ENCODE measurements at regions not wholly inside any gene's neighbourhood (a gene's known extent, or its start where the extent isn't known, plus 50 kb on each side); places are given as distances from the start of the nearest gene placed in this dataset.
"Not testable (repeated sequence)": the region's sequence is repeated elsewhere in the genome, so short reads cannot be mapped to it uniquely, and the experiment has no call there.

GRCh38 chr7:32670110-32671025 lies 175.1 kb downstream of the AVL9 start:
- H3K4me1 ChIP-seq (ENCODE audit: insufficient read depth, low read length, poor library complexity, severe bottlenecking): no peaks in the 10 kb centered on the region
- H4K20me1 ChIP-seq (ENCODE audit: insufficient read depth, low read length): no peaks in the 10 kb centered on the region
- no TSS peak for BruUV-seq (replicated peaks)
- no peaks in the 10 kb centered on the region for H3K9me3 ChIP-seq (ENCODE audit: low read length)
- H3K4me2 ChIP-seq (ENCODE audit: low read length): no peak overlapping the region
- no peak overlapping the region for H3K27ac ChIP-seq (ENCODE audit: low read depth, low read length, poor library complexity, severe bottlenecking)
- no peak overlapping the region for H3K4me3 ChIP-seq (ENCODE audit: low read depth, low read length, poor library complexity, severe bottlenecking)
- intact Hi-C loops (cut with micrococcal nuclease; ENCODE audit: unreplicated experiment): no loop called here
- H2AFZ ChIP-seq (ENCODE audit: low read length): no peak overlapping the region
- no peak for TF ChIP-seq EZH2phosphoT487 (IDR thresholded peaks at IDR 0.05; ENCODE audit: borderline replicate concordance, low read depth, low read length)
- no peak for TF ChIP-seq CTCF (conservative IDR thresholded peaks at IDR 0.05; ENCODE audit: low read length)
- CTCF ChIA-PET (ENCODE audit: unreplicated experiment): no interaction called here
- no peaks in the 10 kb centered on the region for H3K9me2 ChIP-seq (ENCODE audit: insufficient read depth, low read length)
- H3K36me3 ChIP-seq (ENCODE audit: insufficient read depth, low read length): no peaks in the 10 kb centered on the region
- no peak for DNase-seq (ENCODE audit: low spot score)
- POLR2A ChIA-PET: no interaction called here
- H3K79me2 ChIP-seq (ENCODE audit: insufficient read depth, low read depth, low read length): no peaks in the 10 kb centered on the region

- H3K27ac ChIP-seq (ENCODE audit: low read depth, low read length, poor library complexity, severe bottlenecking); H3K4me1 ChIP-seq (ENCODE audit: insufficient read depth, low read length, poor library complexity, severe bottlenecking); H2AFZ ChIP-seq (ENCODE audit: low read length); DNase-seq (ENCODE audit: low spot score); H3K79me2 ChIP-seq (ENCODE audit: insufficient read depth, low read depth, low read length); H3K9me3 ChIP-seq (ENCODE audit: low read length); H3K9me2 ChIP-seq (ENCODE audit: insufficient read depth, low read length); H4K20me1 ChIP-seq (ENCODE audit: insufficient read depth, low read length); intact Hi-C loops (cut with micrococcal nuclease; ENCODE audit: unreplicated experiment); H3K36me3 ChIP-seq (ENCODE audit: insufficient read depth, low read length); BruUV-seq (replicated peaks); H3K4me2 ChIP-seq (ENCODE audit: low read length); H3K4me3 ChIP-seq (ENCODE audit: low read depth, low read length, poor library complexity, severe bottlenecking); CTCF ChIA-PET (ENCODE audit: unreplicated experiment): not testable (repeated sequence)
- POLR2A ChIA-PET: interaction anchor here (0.5 to 0.6 kb wide), 2 partner anchors 482 to 809 kb away, joined by 3 to 5 read pairs; no protein-coding TSS in a partner anchor
These were observed 174.0 kb downstream of the AVL9 start for GRCh38 chr7:32669173-32669870.

GRCh38 chr7:32668387-32669097 lies 173.3 kb downstream of the AVL9 start:
- intact Hi-C loops (cut with micrococcal nuclease; ENCODE audit: unreplicated experiment): not testable (repeated sequence)

GRCh38 chr7:32667586-32667985 lies 172.3 kb downstream of the AVL9 start:
- intact Hi-C loops (cut with micrococcal nuclease; ENCODE audit: unreplicated experiment); H4K20me1 ChIP-seq (ENCODE audit: insufficient read depth, low read length); H3K4me1 ChIP-seq (ENCODE audit: insufficient read depth, low read length, poor library complexity, severe bottlenecking); H2AFZ ChIP-seq (ENCODE audit: low read length); H3K4me2 ChIP-seq (ENCODE audit: low read length); H3K9me3 ChIP-seq (ENCODE audit: low read length); H3K9me2 ChIP-seq (ENCODE audit: insufficient read depth, low read length); H3K36me3 ChIP-seq (ENCODE audit: insufficient read depth, low read length); CTCF ChIA-PET (ENCODE audit: unreplicated experiment); H3K27ac ChIP-seq (ENCODE audit: low read depth, low read length, poor library complexity, severe bottlenecking); H3K4me3 ChIP-seq (ENCODE audit: low read depth, low read length, poor library complexity, severe bottlenecking); BruUV-seq (replicated peaks); DNase-seq (ENCODE audit: low spot score); H3K79me2 ChIP-seq (ENCODE audit: insufficient read depth, low read depth, low read length): not testable (repeated sequence)
- POLR2A ChIA-PET: interaction anchor here (0.7 kb wide), 1 partner anchor 879 kb away, joined by 3 read pairs; no protein-coding TSS in a partner anchor

More at GRCh38 chr7:32668387-32669097, 173.3 kb downstream of the AVL9 start:
- H3K4me2 ChIP-seq (ENCODE audit: low read length); H3K4me1 ChIP-seq (ENCODE audit: insufficient read depth, low read length, poor library complexity, severe bottlenecking); DNase-seq (ENCODE audit: low spot score); H3K27ac ChIP-seq (ENCODE audit: low read depth, low read length, poor library complexity, severe bottlenecking); CTCF ChIA-PET (ENCODE audit: unreplicated experiment); H3K4me3 ChIP-seq (ENCODE audit: low read depth, low read length, poor library complexity, severe bottlenecking); H2AFZ ChIP-seq (ENCODE audit: low read length); H4K20me1 ChIP-seq (ENCODE audit: insufficient read depth, low read length); H3K36me3 ChIP-seq (ENCODE audit: insufficient read depth, low read length); H3K79me2 ChIP-seq (ENCODE audit: insufficient read depth, low read depth, low read length); BruUV-seq (replicated peaks); H3K9me2 ChIP-seq (ENCODE audit: insufficient read depth, low read length); H3K9me3 ChIP-seq (ENCODE audit: low read length): not testable (repeated sequence)
- POLR2A ChIA-PET: interaction anchor here (0.6 kb wide), 1 partner anchor 481 kb away, joined by 5 read pairs; no protein-coding TSS in a partner anchor

GRCh38 chr7:32663805-32664211 lies 168.5 kb downstream of the AVL9 start:
- H2AFZ ChIP-seq (ENCODE audit: low read length); H3K4me2 ChIP-seq (ENCODE audit: low read length); CTCF ChIA-PET (ENCODE audit: unreplicated experiment); H3K79me2 ChIP-seq (ENCODE audit: insufficient read depth, low read depth, low read length); H3K4me1 ChIP-seq (ENCODE audit: insufficient read depth, low read length, poor library complexity, severe bottlenecking); intact Hi-C loops (cut with micrococcal nuclease; ENCODE audit: unreplicated experiment); H3K4me3 ChIP-seq (ENCODE audit: low read depth, low read length, poor library complexity, severe bottlenecking); H3K9me2 ChIP-seq (ENCODE audit: insufficient read depth, low read length); H3K27ac ChIP-seq (ENCODE audit: low read depth, low read length, poor library complexity, severe bottlenecking); H3K36me3 ChIP-seq (ENCODE audit: insufficient read depth, low read length); POLR2A ChIA-PET; BruUV-seq (replicated peaks); DNase-seq (ENCODE audit: low spot score); H3K9me3 ChIP-seq (ENCODE audit: low read length); H4K20me1 ChIP-seq (ENCODE audit: insufficient read depth, low read length): not testable (repeated sequence)
